DND-41 (cell line): ENCODE measurements at regions not wholly inside any gene's neighbourhood (a gene's known extent, or its start where the extent isn't known, plus 50 kb on each side); places are given as distances from the start of the nearest gene placed in this dataset.

Source experiments
- ATAC-seq: fragments of 200-7000 bp; cut with Tn5 transposase; 3 replicates; pipeline ENCODE4 v1.9.1; 2021; ENCODE audit warnings: low read depth; ENCODE audit not compliant: insufficient read depth
- DNase-seq: peaks from one replicate; pipeline ENCODE4 v3.0.0-alpha.2; 2020
- H2AFZ ChIP-seq: 2 replicates; pipeline ENCODE4 v1.6.0; 2012; ENCODE audit warnings: low read depth, low read length
- H3K27ac ChIP-seq: 2 replicates; pipeline ENCODE4 v1.5.1; 2012; ENCODE audit warnings: low read length, inconsistent platforms
- H3K27me3 ChIP-seq: fragments of 200-600 bp; sonication (generic); 2 replicates; pipeline ENCODE4 v1.6.0; 2012; ENCODE audit warnings: low read length, mild to moderate bottlenecking, inconsistent platforms; ENCODE audit not compliant: insufficient read depth, poor library complexity
- H3K36me3 ChIP-seq: 2 replicates; pipeline ENCODE4 v1.5.1; 2012; ENCODE audit warnings: low read length, inconsistent platforms; ENCODE audit not compliant: insufficient read depth
- H3K4me1 ChIP-seq: 2 replicates; pipeline ENCODE4 v1.5.1; 2012; ENCODE audit warnings: mild to moderate bottlenecking, low read length; ENCODE audit not compliant: insufficient read depth
- H3K4me2 ChIP-seq: 2 replicates; pipeline ENCODE4 v1.6.0; 2012; ENCODE audit warnings: mild to moderate bottlenecking, moderate library complexity, low read length, inconsistent platforms; ENCODE audit not compliant: insufficient read depth
- H3K4me3 ChIP-seq, 2 experiments: fragments of 200-600 bp in 1 of 2; shearing (Covaris generic) in 1 of 2; 2 replicates each; pipeline ENCODE4 v1.5.1; 2012 to 2016; ENCODE audit warnings: inconsistent platforms in 2 of 2, low read length in 2 of 2, mild to moderate bottlenecking in 2 of 2, low read depth in 1 of 2, moderate library complexity in 1 of 2
- H3K79me2 ChIP-seq: 2 replicates; pipeline ENCODE4 v1.6.0; 2012; ENCODE audit warnings: low read length, inconsistent platforms; ENCODE audit not compliant: insufficient read depth
- H3K9ac ChIP-seq: 2 replicates; pipeline ENCODE4 v1.6.0; 2012; ENCODE audit warnings: low read depth, mild to moderate bottlenecking, inconsistent platforms, low read length, moderate library complexity
- H3K9me3 ChIP-seq: 2 replicates; pipeline ENCODE4 v1.5.1; 2012; ENCODE audit warnings: low read length, moderate library complexity, mild to moderate bottlenecking, inconsistent platforms; ENCODE audit not compliant: insufficient read depth, severe bottlenecking
- H4K20me1 ChIP-seq: 2 replicates; pipeline ENCODE4 v1.6.0; 2012; ENCODE audit warnings: low read length; ENCODE audit not compliant: insufficient read depth
- CTCF ChIP-seq: IDR thresholded peaks from 2 replicates; pipeline ENCODE4 v1.5.1; 2012; ENCODE audit warnings: borderline replicate concordance, low read length, moderate library complexity, mild to moderate bottlenecking; ENCODE audit not compliant: poor library complexity, severe bottlenecking; ENCODE audit errors: extremely low read depth
- EZH2 ChIP-seq: IDR thresholded peaks from 3 replicates; pipeline ENCODE4 v1.6.1; 2012; ENCODE audit warnings: borderline replicate concordance, low read depth, mild to moderate bottlenecking, moderate library complexity, low read length, inconsistent platforms; ENCODE audit not compliant: severe bottlenecking

- no peak overlapping the region for H3K4me3 ChIP-seq
- no peaks in the 10 kb centered on the region for H3K36me3 ChIP-seq
- no peak overlapping the region for H3K9ac ChIP-seq
- H3K79me2 ChIP-seq = no peaks in the 10 kb centered on the region
- H3K27ac ChIP-seq = no peak overlapping the region
- no peaks in the 10 kb centered on the region for H3K4me1 ChIP-seq
- H3K27me3 ChIP-seq = peaks cover 4% of the 10 kb centered on the region
- ATAC-seq (no peak), DNase-seq (no peak)
- no peaks in the 10 kb centered on the region for H4K20me1 ChIP-seq
- H2AFZ ChIP-seq = no peak overlapping the region
- no peak for TF ChIP-seq CTCF
- no peak for TF ChIP-seq EZH2
- H3K4me2 ChIP-seq = no peak overlapping the region
- no peaks in the 10 kb centered on the region for H3K9me3 ChIP-seq
Measured at GRCh38 chr6:4185419-4185818, 50.0 kb upstream of the ECI2 start.
